ENCODE measurements at regions not wholly inside any gene's neighbourhood (a gene's known extent, or its start where the extent isn't known, plus 50 kb on each side); places are given as distances from the start of the nearest gene placed in this dataset.

DNA sequence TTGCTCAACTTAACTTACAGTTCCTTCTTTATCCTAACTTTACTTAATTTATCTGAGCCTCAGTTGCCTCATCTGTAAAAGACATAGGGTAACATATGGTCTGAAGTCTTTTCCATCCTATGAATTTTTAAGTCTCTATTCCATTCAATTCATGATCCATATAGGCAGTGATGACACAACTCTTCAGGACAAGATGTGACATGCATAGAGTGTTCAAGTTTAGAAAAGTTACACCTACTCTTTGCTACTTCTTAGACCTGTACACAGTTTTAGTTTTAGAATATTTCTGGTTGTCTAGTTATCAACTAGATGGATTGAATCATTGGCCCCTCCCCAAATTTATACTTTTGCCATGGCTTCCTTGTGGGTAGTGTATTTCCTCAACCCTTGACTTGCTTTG is 50.7 kb upstream of the ELL2 start:
- Histone ChIP-seq H4K20me1 (ENCODE audit: insufficient read depth) (no peaks in the 10 kb centered on the region), H3K4me1 (replicated peaks; ENCODE audit: insufficient read depth) (no peaks in the 10 kb centered on the region), H3K4me3 (no peak overlapping the region), H2AFZ (no peak overlapping the region), H3K9me3 (ENCODE audit: insufficient read depth, low read depth) (no peaks in the 10 kb centered on the region; the same call in 1 of the 2 replicates), H3K4me2 (no peak overlapping the region), H3K9me2 (ENCODE audit: insufficient read depth) (no peaks in the 10 kb centered on the region), H3K27ac (no peak overlapping the region), H3F3A (ENCODE audit: insufficient read depth, low read depth) (no peaks in the 10 kb centered on the region), H3K36me3 (ENCODE audit: low read depth) (no peaks in the 10 kb centered on the region), H3K79me2 (ENCODE audit: low read depth) (no peaks in the 10 kb centered on the region), H3K27me3 (ENCODE audit: insufficient read depth, low read depth) (no peaks in the 10 kb centered on the region)
- no peak for TF ChIP-seq EZH2 (IDR thresholded peaks at IDR 0.05; ENCODE audit: low read depth)
- TF ChIP-seq, protein P1, sequence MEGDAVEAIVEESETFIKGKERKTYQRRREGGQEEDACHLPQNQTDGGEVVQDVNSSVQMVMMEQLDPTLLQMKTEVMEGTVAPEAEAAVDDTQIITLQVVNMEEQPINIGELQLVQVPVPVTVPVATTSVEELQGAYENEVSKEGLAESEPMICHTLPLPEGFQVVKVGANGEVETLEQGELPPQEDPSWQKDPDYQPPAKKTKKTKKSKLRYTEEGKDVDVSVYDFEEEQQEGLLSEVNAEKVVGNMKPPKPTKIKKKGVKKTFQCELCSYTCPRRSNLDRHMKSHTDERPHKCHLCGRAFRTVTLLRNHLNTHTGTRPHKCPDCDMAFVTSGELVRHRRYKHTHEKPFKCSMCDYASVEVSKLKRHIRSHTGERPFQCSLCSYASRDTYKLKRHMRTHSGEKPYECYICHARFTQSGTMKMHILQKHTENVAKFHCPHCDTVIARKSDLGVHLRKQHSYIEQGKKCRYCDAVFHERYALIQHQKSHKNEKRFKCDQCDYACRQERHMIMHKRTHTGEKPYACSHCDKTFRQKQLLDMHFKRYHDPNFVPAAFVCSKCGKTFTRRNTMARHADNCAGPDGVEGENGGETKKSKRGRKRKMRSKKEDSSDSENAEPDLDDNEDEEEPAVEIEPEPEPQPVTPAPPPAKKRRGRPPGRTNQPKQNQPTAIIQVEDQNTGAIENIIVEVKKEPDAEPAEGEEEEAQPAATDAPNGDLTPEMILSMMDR (conservative IDR thresholded peaks at IDR 0.05), result no peak
- intact Hi-C loops (cut with micrococcal nuclease; ENCODE audit: unreplicated experiment), result no loop called here
- ChIA-PET CTCF (no interaction called here), POLR2A (ENCODE audit: unreplicated experiment) (no interaction called here)
- BruUV-seq (replicated peaks), result no TSS peak
- DNase-seq, result no peak

Small RNA genes lying in the stretch of these regions (microRNA-seq; reads per million reads assigned to microRNA genes)
- 3.4 reads per million for gene MIR583 (ENCODE audit: borderline number of aligned reads, borderline replicate concordance)
